D721Med (cell line): ENCODE measurements at regions not wholly inside any gene's neighbourhood (a gene's known extent, or its start where the extent isn't known, plus 50 kb on each side); places are given as distances from the start of the nearest gene placed in this dataset.

Experiments used
- DNase-seq: peaks from one replicate; pipeline ENCODE4 v3.0.0; 2011; ENCODE audit warnings: low spot score; ENCODE audit not compliant: insufficient read length
- FAIRE-seq: peaks from 2 replicates; lab custom pipeline; 2011; peaks lifted over from hg19 to GRCh38; lab: Jason Lieb, UNC
- CTCF ChIP-seq: IDR thresholded peaks from 2 replicates; pipeline ENCODE4 v1.5.1; 2012; ENCODE audit warnings: mild to moderate bottlenecking, control low read depth; ENCODE audit not compliant: insufficient read depth; ENCODE audit errors: missing control alignments

- DNase-seq (no peak), FAIRE-seq (no peak)
- TF ChIP-seq CTCF = no peak
Observed at GRCh38 chr15:62601777-62602545, 436.9 kb upstream of the C2CD4B start.

DNA sequence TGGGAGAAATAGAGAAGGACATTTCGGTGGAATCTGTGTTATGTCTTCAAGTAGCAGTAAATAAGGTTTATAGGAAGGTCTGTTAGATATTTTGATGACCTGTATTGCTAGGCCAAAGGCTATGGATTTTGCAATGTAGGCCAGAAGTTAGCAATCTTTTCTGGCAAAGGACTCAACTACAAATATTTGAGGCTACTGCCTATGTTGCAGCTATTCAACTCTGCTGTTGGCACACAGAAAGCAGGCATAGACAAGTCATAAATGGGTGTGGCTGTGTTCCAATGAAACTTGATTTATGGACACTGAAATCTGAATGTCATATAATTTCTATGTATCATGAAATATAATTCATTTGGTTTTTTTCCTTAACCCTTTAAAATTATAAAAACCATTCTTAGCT is 438.7 kb upstream of the C2CD4B start:
- no peak for DNase-seq
- no peak for FAIRE-seq
- TF ChIP-seq CTCF = no peak

DNA sequence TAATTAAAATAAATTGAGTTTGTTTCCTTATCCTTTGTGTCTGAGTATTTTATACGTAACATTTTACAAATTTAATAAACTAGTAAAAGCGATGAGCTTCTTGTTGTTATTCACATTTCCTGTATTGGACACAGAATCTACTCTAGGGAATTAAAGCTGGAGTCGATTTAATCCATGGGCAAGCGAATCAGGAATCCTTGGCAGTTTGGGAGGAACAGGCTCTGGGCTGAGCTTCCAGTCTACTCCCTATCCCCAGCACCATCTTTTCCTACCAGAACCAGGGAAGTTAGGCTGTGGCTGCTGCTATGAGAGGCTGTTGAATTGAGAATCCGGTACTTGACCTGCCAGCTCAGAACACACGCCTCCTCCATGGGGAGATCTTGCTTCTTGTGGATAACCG is 437.3 kb upstream of the TPM1 start:
- DNase-seq = no peak
- TF ChIP-seq CTCF = no peak

DNA sequence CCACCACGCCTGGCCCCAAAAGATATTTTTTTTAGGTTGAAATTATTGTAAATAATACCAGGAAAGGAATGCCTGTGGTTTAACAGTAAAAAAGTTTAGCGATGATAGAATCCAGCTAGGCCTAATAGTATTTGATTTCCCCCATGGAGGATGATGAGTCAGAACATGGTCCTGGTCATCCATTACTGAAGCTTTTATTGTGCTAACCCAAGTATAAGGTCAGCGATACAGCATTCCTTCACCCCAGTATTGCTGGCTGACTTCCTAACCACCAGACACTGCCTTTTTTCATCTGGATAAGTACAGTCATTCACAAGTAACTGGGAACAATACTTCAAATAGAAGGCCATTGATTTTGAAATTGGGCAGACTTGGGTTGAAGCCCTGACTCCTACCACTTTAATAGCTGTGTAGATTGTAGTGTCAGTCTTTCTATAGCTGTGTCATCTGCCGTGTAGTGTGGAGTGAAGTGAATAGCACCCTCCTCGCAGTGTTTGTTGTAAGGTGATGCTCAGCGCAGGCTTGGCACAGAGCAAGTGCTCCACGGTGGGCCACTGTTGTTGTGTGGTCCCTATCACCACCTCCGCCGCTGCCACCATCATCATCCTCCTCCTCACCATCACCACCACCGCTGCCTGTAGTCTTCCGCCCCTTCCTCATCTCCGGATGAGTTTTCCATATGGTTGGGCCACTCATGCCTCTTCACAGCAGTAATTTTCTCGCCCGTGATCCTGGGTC is 436.0 kb upstream of the TPM1 start:
- FAIRE-seq = no peak
- DNase-seq = no peak
- TF ChIP-seq CTCF = no peak

More for the DNA sequence above, 437.3 kb upstream of the TPM1 start:
- no peak for FAIRE-seq

- no peak for TF ChIP-seq CTCF
- FAIRE-seq = no peak
- no peak for DNase-seq
Observed at GRCh38 chr15:62607114-62607462, 435.5 kb upstream of the TPM1 start.

GRCh38 chr15:62607643-62608042 is 434.9 kb upstream of the TPM1 start:
- FAIRE-seq (no peak), DNase-seq (no peak)
- no peak for TF ChIP-seq CTCF

DNA sequence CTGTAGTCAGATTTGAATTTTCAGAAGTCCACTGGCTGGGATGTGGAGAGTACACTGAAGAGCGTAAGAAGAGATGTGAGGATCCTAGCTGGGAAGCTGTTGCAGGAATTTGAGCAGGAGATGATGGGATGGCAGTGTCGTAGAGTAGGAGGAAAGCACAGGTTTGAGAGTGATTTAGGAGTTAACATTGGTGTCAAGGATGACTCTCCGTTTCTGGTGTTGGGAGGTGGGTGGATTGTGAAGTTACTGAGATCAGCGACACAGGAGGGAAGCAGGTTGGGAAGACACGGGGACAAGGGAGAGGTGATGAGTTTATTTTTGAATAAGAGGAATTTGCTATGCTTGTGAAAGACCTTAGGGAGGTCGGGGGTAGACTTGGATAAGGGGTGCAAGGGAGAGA is 434.2 kb upstream of the TPM1 start:
- FAIRE-seq = no peak
- no peak for DNase-seq
- no peak for TF ChIP-seq CTCF
